ENCODE measurements at regions not wholly inside any gene's neighbourhood (a gene's known extent, or its start where the extent isn't known, plus 50 kb on each side); places are given as distances from the start of the nearest gene placed in this dataset.

GRCh38 chr10:31620226-31621151 is 301.5 kb downstream of the ZEB1 start:
- TF ChIP-seq CTCF (IDR thresholded peaks at IDR 0.05; ENCODE audit: poor library complexity) (no peak), EZH2 (IDR thresholded peaks at IDR 0.05; ENCODE audit: borderline replicate concordance) (no peak)

Data from hepatocyte (in vitro differentiated cells).